ENCODE measurements at regions not wholly inside any gene's neighbourhood (a gene's known extent, or its start where the extent isn't known, plus 50 kb on each side); places are given as distances from the start of the nearest gene placed in this dataset.

DNA sequence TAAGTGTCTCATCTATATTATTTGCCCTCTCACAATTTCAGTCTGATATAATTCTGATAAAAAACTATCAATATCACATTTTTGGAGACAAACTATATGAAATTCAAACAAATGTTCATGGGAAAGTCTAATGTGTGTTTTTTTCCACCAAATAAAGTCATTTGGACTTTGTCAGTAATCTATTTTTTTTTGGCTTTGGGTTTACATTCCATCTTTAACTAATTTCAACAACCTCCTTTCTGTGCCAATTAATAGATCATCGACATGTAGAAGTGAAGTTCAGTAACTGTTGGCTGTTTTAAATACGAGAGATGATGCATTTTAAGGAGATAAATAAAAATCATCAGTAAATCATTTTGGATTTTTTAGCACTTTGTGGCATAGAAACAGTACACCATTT lies 1623.0 kb upstream of the ACVR2A start:
- Histone ChIP-seq H3K36me3 (ENCODE audit: insufficient read depth, low read length, poor library complexity, severe bottlenecking) (no peaks in the 10 kb centered on the region), H3K4me3 (ENCODE audit: low read depth, low read length, poor library complexity, severe bottlenecking) (no peak overlapping the region), H3K27ac (ENCODE audit: low read depth, low read length, poor library complexity, severe bottlenecking) (no peak overlapping the region), H3K27me3 (replicated peaks; ENCODE audit: insufficient read depth, low read depth, low read length, poor library complexity) (peaks cover 88% of the 10 kb centered on the region), H3K4me1 (ENCODE audit: insufficient read depth, low read length, poor library complexity, severe bottlenecking) (no peaks in the 10 kb centered on the region), H3K9me3 (ENCODE audit: low read depth, low read length, poor library complexity, severe bottlenecking) (no peaks in the 10 kb centered on the region)
- no TSS peak for BruUV-seq (replicated peaks)
- DNase-seq (ENCODE audit: low spot score) = no peak
- intact Hi-C loops (cut with micrococcal nuclease; ENCODE audit: unreplicated experiment) = no loop called here
- CTCF ChIA-PET = no interaction called here
- TF ChIP-seq, protein P1, sequence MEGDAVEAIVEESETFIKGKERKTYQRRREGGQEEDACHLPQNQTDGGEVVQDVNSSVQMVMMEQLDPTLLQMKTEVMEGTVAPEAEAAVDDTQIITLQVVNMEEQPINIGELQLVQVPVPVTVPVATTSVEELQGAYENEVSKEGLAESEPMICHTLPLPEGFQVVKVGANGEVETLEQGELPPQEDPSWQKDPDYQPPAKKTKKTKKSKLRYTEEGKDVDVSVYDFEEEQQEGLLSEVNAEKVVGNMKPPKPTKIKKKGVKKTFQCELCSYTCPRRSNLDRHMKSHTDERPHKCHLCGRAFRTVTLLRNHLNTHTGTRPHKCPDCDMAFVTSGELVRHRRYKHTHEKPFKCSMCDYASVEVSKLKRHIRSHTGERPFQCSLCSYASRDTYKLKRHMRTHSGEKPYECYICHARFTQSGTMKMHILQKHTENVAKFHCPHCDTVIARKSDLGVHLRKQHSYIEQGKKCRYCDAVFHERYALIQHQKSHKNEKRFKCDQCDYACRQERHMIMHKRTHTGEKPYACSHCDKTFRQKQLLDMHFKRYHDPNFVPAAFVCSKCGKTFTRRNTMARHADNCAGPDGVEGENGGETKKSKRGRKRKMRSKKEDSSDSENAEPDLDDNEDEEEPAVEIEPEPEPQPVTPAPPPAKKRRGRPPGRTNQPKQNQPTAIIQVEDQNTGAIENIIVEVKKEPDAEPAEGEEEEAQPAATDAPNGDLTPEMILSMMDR (conservative IDR thresholded peaks at IDR 0.05; ENCODE audit: low read depth, low read length) = no peak
- no peak for TF ChIP-seq EZH2 (IDR thresholded peaks at IDR 0.05; ENCODE audit: borderline replicate concordance, low read depth, low read length, poor library complexity, severe bottlenecking)
- POLR2A ChIA-PET (ENCODE audit: low non-redundant PET) = no interaction called here

DNA sequence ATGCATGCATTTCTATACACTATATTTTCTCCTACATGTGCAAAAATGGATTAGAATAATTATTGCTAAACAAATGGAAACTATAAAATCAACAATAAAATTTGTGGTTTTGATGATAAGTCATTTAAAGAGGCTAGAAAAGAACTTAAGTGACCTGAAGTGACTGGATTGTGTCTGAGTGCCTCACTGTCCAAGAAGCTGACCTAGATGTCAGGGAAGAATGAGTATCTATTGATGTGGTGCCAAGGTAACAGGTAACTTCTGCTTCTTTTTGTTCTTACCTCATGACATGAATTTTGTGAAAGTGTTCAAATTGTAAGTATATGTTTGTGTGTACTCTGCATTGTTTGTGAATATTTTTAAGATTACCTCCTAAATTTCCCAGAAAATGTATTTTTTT lies 1623.9 kb upstream of the ACVR2A start:
- POLR2A ChIA-PET (ENCODE audit: low non-redundant PET) = no interaction called here
- BruUV-seq (replicated peaks) = no TSS peak
- intact Hi-C loops (cut with micrococcal nuclease; ENCODE audit: unreplicated experiment) = no loop called here

DNA sequence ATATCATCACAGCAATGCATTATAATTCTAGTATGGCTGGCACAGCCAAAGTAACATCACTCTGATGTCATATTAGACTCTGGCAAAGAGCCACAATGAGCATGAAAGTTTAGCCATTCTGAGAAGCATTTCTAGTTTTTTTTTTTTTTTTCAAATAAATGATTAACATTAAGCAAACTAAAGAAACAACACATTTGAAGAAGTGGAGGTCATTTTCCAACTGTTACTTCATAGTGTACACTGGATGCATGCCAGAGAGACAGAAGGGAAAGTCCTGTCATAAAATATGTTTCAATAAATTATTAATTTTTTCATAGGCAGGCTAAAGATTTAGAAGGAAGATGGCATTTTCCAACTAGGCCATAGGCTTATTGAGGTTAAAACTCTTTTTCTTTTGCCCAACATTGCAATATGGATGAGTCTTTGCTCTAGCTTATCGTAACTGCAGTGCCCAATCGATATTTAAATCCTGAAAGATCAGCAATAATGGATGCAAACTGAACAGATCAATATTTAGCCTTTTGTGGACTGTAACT lies 1630.4 kb upstream of the ACVR2A start:
- ChIA-PET CTCF (no interaction called here), POLR2A (ENCODE audit: low non-redundant PET) (no interaction called here)
- TF ChIP-seq, protein P1 (conservative IDR thresholded peaks at IDR 0.05; ENCODE audit: low read depth, low read length) = no peak
- no peak for TF ChIP-seq EZH2 (IDR thresholded peaks at IDR 0.05; ENCODE audit: borderline replicate concordance, low read depth, low read length, poor library complexity, severe bottlenecking)
- Histone ChIP-seq H3K4me3 (ENCODE audit: low read depth, low read length, poor library complexity, severe bottlenecking) (no peak overlapping the region), H3K36me3 (ENCODE audit: insufficient read depth, low read length, poor library complexity, severe bottlenecking) (no peaks in the 10 kb centered on the region), H3K27me3 (replicated peaks; ENCODE audit: insufficient read depth, low read depth, low read length, poor library complexity) (peaks cover 37% of the 10 kb centered on the region), H3K27ac (ENCODE audit: low read depth, low read length, poor library complexity, severe bottlenecking) (no peak overlapping the region), H3K9me3 (ENCODE audit: low read depth, low read length, poor library complexity, severe bottlenecking) (no peaks in the 10 kb centered on the region), H3K4me1 (ENCODE audit: insufficient read depth, low read length, poor library complexity, severe bottlenecking) (no peaks in the 10 kb centered on the region)
- BruUV-seq (replicated peaks) = no TSS peak
- intact Hi-C loops (cut with micrococcal nuclease; ENCODE audit: unreplicated experiment) = no loop called here
- DNase-seq (ENCODE audit: low spot score) = no peak

More for the DNA sequence above, 1623.9 kb upstream of the ACVR2A start:
- DNase-seq (ENCODE audit: low spot score) = no peak
- H3K4me3 ChIP-seq (ENCODE audit: low read depth, low read length, poor library complexity, severe bottlenecking) = no peak overlapping the region
- no peaks in the 10 kb centered on the region for H3K9me3 ChIP-seq (ENCODE audit: low read depth, low read length, poor library complexity, severe bottlenecking)
- no peak overlapping the region for H3K27ac ChIP-seq (ENCODE audit: low read depth, low read length, poor library complexity, severe bottlenecking)
- peaks cover 84% of the 10 kb centered on the region for H3K27me3 ChIP-seq (replicated peaks; ENCODE audit: insufficient read depth, low read depth, low read length, poor library complexity)
- no peaks in the 10 kb centered on the region for H3K4me1 ChIP-seq (ENCODE audit: insufficient read depth, low read length, poor library complexity, severe bottlenecking)
- H3K36me3 ChIP-seq (ENCODE audit: insufficient read depth, low read length, poor library complexity, severe bottlenecking) = no peaks in the 10 kb centered on the region
- TF ChIP-seq EZH2 (IDR thresholded peaks at IDR 0.05; ENCODE audit: borderline replicate concordance, low read depth, low read length, poor library complexity, severe bottlenecking) = no peak
- TF ChIP-seq, protein P1 (conservative IDR thresholded peaks at IDR 0.05; ENCODE audit: low read depth, low read length) = no peak
- CTCF ChIA-PET = no interaction called here
